ENCODE measurements at regions not wholly inside any gene's neighbourhood (a gene's known extent, or its start where the extent isn't known, plus 50 kb on each side); places are given as distances from the start of the nearest gene placed in this dataset.

- Histone ChIP-seq H3K4me3 (ENCODE audit: insufficient read depth, low read length) (no peak overlapping the region), H4K20me1 (ENCODE audit: insufficient read depth, low read length) (no peaks in the 10 kb centered on the region), H3K9me3 (ENCODE audit: low read depth, low read length) (no peaks in the 10 kb centered on the region), H2AFZ (ENCODE audit: low read length) (no peak overlapping the region), H3K36me3 (ENCODE audit: insufficient read depth, low read length) (no peaks in the 10 kb centered on the region), H3K27ac (ENCODE audit: low read depth, low read length) (no peak overlapping the region), H3K4me1 (ENCODE audit: insufficient read depth, low read length) (no peaks in the 10 kb centered on the region), H3K79me2 (ENCODE audit: insufficient read depth, low read length) (no peaks in the 10 kb centered on the region), H3K27me3 (ENCODE audit: insufficient read depth, low read length) (no peaks in the 10 kb centered on the region), H3K4me2 (ENCODE audit: insufficient read depth, low read length) (no peak overlapping the region)
- no peak for DNase-seq (ENCODE audit: insufficient read length, low spot score, missing footprints)
- TF ChIP-seq CTCF (IDR thresholded peaks at IDR 0.05; ENCODE audit: extremely low read depth, low read depth, low read length) = no peak
These were observed 573.4 kb downstream of the EFNB2 start for GRCh38 chr13:105962080-105962479.

- H3K27ac ChIP-seq (ENCODE audit: low read depth, low read length) = no peak overlapping the region
- no peaks in the 10 kb centered on the region for H3K79me2 ChIP-seq (ENCODE audit: insufficient read depth, low read length)
- no peak overlapping the region for H3K4me2 ChIP-seq (ENCODE audit: insufficient read depth, low read length)
- TF ChIP-seq CTCF (IDR thresholded peaks at IDR 0.05; ENCODE audit: extremely low read depth, low read depth, low read length) = no peak
- H3K9me3 ChIP-seq (ENCODE audit: low read depth, low read length) = no peaks in the 10 kb centered on the region
- no peaks in the 10 kb centered on the region for H3K27me3 ChIP-seq (ENCODE audit: insufficient read depth, low read length)
- H3K4me3 ChIP-seq (ENCODE audit: insufficient read depth, low read length) = no peak overlapping the region
- H3K36me3 ChIP-seq (ENCODE audit: insufficient read depth, low read length) = no peaks in the 10 kb centered on the region
- H3K4me1 ChIP-seq (ENCODE audit: insufficient read depth, low read length) = no peaks in the 10 kb centered on the region
- DNase-seq (ENCODE audit: insufficient read length, low spot score, missing footprints) = no peak
- H2AFZ ChIP-seq (ENCODE audit: low read length) = no peak overlapping the region
- H4K20me1 ChIP-seq (ENCODE audit: insufficient read depth, low read length) = no peaks in the 10 kb centered on the region
These were observed 574.0 kb downstream of the EFNB2 start for GRCh38 chr13:105961438-105961837.

- Histone ChIP-seq H3K27ac (ENCODE audit: low read depth, low read length) (no peak overlapping the region), H3K27me3 (ENCODE audit: insufficient read depth, low read length) (no peaks in the 10 kb centered on the region), H4K20me1 (ENCODE audit: insufficient read depth, low read length) (no peaks in the 10 kb centered on the region), H2AFZ (ENCODE audit: low read length) (no peak overlapping the region), H3K4me1 (ENCODE audit: insufficient read depth, low read length) (no peaks in the 10 kb centered on the region), H3K36me3 (ENCODE audit: insufficient read depth, low read length) (no peaks in the 10 kb centered on the region), H3K4me3 (ENCODE audit: insufficient read depth, low read length) (no peak overlapping the region), H3K79me2 (ENCODE audit: insufficient read depth, low read length) (no peaks in the 10 kb centered on the region), H3K4me2 (ENCODE audit: insufficient read depth, low read length) (no peak overlapping the region), H3K9me3 (ENCODE audit: low read depth, low read length) (no peaks in the 10 kb centered on the region)
- no peak for DNase-seq (ENCODE audit: insufficient read length, low spot score, missing footprints)
- TF ChIP-seq CTCF (IDR thresholded peaks at IDR 0.05; ENCODE audit: extremely low read depth, low read depth, low read length) = no peak
These were observed 575.1 kb downstream of the EFNB2 start for GRCh38 chr13:105960326-105960725.

- Histone ChIP-seq H3K4me1 (ENCODE audit: insufficient read depth, low read length) (no peaks in the 10 kb centered on the region), H3K4me2 (ENCODE audit: insufficient read depth, low read length) (no peak overlapping the region), H3K9me3 (ENCODE audit: low read depth, low read length) (no peaks in the 10 kb centered on the region), H3K27me3 (ENCODE audit: insufficient read depth, low read length) (no peaks in the 10 kb centered on the region), H3K79me2 (ENCODE audit: insufficient read depth, low read length) (no peaks in the 10 kb centered on the region), H4K20me1 (ENCODE audit: insufficient read depth, low read length) (no peaks in the 10 kb centered on the region), H3K36me3 (ENCODE audit: insufficient read depth, low read length) (no peaks in the 10 kb centered on the region), H2AFZ (ENCODE audit: low read length) (no peak overlapping the region), H3K4me3 (ENCODE audit: insufficient read depth, low read length) (no peak overlapping the region), H3K27ac (ENCODE audit: low read depth, low read length) (no peak overlapping the region)
- no peak for DNase-seq (ENCODE audit: insufficient read length, low spot score, missing footprints)
- TF ChIP-seq CTCF (IDR thresholded peaks at IDR 0.05; ENCODE audit: extremely low read depth, low read depth, low read length) = no peak
These were observed 575.6 kb downstream of the EFNB2 start for GRCh38 chr13:105959876-105960275.

Data from osteoblast (primary cell).